ENCODE measurements at regions not wholly inside any gene's neighbourhood (a gene's known extent, or its start where the extent isn't known, plus 50 kb on each side); places are given as distances from the start of the nearest gene placed in this dataset.
"Not testable (repeated sequence)": the region's sequence is repeated elsewhere in the genome, so short reads cannot be mapped to it uniquely, and the experiment has no call there.

- Histone ChIP-seq H3K9me3 (ENCODE audit: control insufficient read depth, insufficient read depth, low read depth, low read length) (no peaks in the 10 kb centered on the region), H3K79me2 (ENCODE audit: control insufficient read depth, insufficient read depth, low read length) (no peaks in the 10 kb centered on the region), H3K4me3 (replicated peaks in 1 of 4; ENCODE audit: control extremely low read depth in 1 of 4, insufficient read depth in 1 of 4, low read depth in 3 of 4, low read length in 4 of 4) (no peak overlapping the region), H3K9ac (ENCODE audit: insufficient read depth, low read length) (no peak overlapping the region), H3K4me1 (ENCODE audit: control insufficient read depth, extremely low read depth, insufficient read depth, low read length) (no peaks in the 10 kb centered on the region), H4K20me1 (ENCODE audit: control insufficient read depth, extremely low read depth, insufficient read depth, low read length) (no peaks in the 10 kb centered on the region), H3K36me3 (ENCODE audit: control insufficient read depth, insufficient read depth, low read length) (no peaks in the 10 kb centered on the region), H3K27ac (ENCODE audit: insufficient read depth, low read length) (no peak overlapping the region), H3K4me2 (ENCODE audit: extremely low read depth, insufficient read depth, low read length) (no peak overlapping the region), H3K27me3 (ENCODE audit: control insufficient read depth, insufficient read depth, low read length) (no peaks in the 10 kb centered on the region), H2AFZ (ENCODE audit: low read length) (no peak overlapping the region)
- DNase-seq (ENCODE audit: low read depth in 2 of 2): no peak
- TF ChIP-seq CTCF (conservative IDR thresholded peaks at IDR 0.05 in 1 of 2, IDR thresholded peaks at IDR 0.05 in 1 of 2; ENCODE audit: low read depth in 1 of 2, low read length in 2 of 2) (no peak), EZH2 (IDR thresholded peaks at IDR 0.05; ENCODE audit: low read length, missing control alignments) (no peak)
These were observed 434.9 kb downstream of the ICE1 start for GRCh38 chr5:5857396-5857795.

GRCh38 chr5:5854087-5854486 lies 431.6 kb downstream of the ICE1 start:
- Histone ChIP-seq H3K4me2 (ENCODE audit: extremely low read depth, insufficient read depth, low read length) (no peak overlapping the region), H3K9me3 (ENCODE audit: control insufficient read depth, insufficient read depth, low read depth, low read length) (no peaks in the 10 kb centered on the region), H2AFZ (ENCODE audit: low read length) (no peak overlapping the region), H3K4me1 (ENCODE audit: control insufficient read depth, extremely low read depth, insufficient read depth, low read length) (no peaks in the 10 kb centered on the region), H3K27me3 (ENCODE audit: control insufficient read depth, insufficient read depth, low read length) (no peaks in the 10 kb centered on the region), H3K79me2 (ENCODE audit: control insufficient read depth, insufficient read depth, low read length) (no peaks in the 10 kb centered on the region), H3K27ac (ENCODE audit: insufficient read depth, low read length) (no peak overlapping the region), H4K20me1 (ENCODE audit: control insufficient read depth, extremely low read depth, insufficient read depth, low read length) (no peaks in the 10 kb centered on the region), H3K4me3 (replicated peaks in 1 of 4; ENCODE audit: control extremely low read depth in 1 of 4, insufficient read depth in 1 of 4, low read depth in 3 of 4, low read length in 4 of 4) (no peak overlapping the region), H3K9ac (ENCODE audit: insufficient read depth, low read length) (no peak overlapping the region), H3K36me3 (ENCODE audit: control insufficient read depth, insufficient read depth, low read length) (no peaks in the 10 kb centered on the region)
- TF ChIP-seq CTCF (conservative IDR thresholded peaks at IDR 0.05 in 1 of 2, IDR thresholded peaks at IDR 0.05 in 1 of 2; ENCODE audit: low read depth in 1 of 2, low read length in 2 of 2) (no peak), EZH2 (IDR thresholded peaks at IDR 0.05; ENCODE audit: low read length, missing control alignments) (no peak)
- DNase-seq (ENCODE audit: low read depth in 2 of 2): no peak

- Histone ChIP-seq H3K27ac (ENCODE audit: insufficient read depth, low read length) (no peak overlapping the region), H2AFZ (ENCODE audit: low read length) (no peak overlapping the region), H3K4me3 (replicated peaks in 1 of 4; ENCODE audit: control extremely low read depth in 1 of 4, insufficient read depth in 1 of 4, low read depth in 3 of 4, low read length in 4 of 4) (no peak overlapping the region), H4K20me1 (ENCODE audit: control insufficient read depth, extremely low read depth, insufficient read depth, low read length) (no peaks in the 10 kb centered on the region), H3K27me3 (ENCODE audit: control insufficient read depth, insufficient read depth, low read length) (no peaks in the 10 kb centered on the region), H3K36me3 (ENCODE audit: control insufficient read depth, insufficient read depth, low read length) (no peaks in the 10 kb centered on the region), H3K4me2 (ENCODE audit: extremely low read depth, insufficient read depth, low read length) (no peak overlapping the region), H3K9ac (ENCODE audit: insufficient read depth, low read length) (no peak overlapping the region), H3K9me3 (ENCODE audit: control insufficient read depth, insufficient read depth, low read depth, low read length) (no peaks in the 10 kb centered on the region), H3K79me2 (ENCODE audit: control insufficient read depth, insufficient read depth, low read length) (no peaks in the 10 kb centered on the region), H3K4me1 (ENCODE audit: control insufficient read depth, extremely low read depth, insufficient read depth, low read length) (no peaks in the 10 kb centered on the region)
- no peak for TF ChIP-seq EZH2 (IDR thresholded peaks at IDR 0.05; ENCODE audit: low read length, missing control alignments)
- TF ChIP-seq CTCF (conservative IDR thresholded peaks at IDR 0.05 in 1 of 2, IDR thresholded peaks at IDR 0.05 in 1 of 2; ENCODE audit: low read depth in 1 of 2, low read length in 2 of 2): no peak
- DNase-seq (ENCODE audit: low read depth in 2 of 2): no peak
These were observed 416.0 kb downstream of the ICE1 start for GRCh38 chr5:5838493-5838892.

- not testable (repeated sequence) for H4K20me1 ChIP-seq (ENCODE audit: control insufficient read depth, extremely low read depth, insufficient read depth, low read length); H3K27ac ChIP-seq (ENCODE audit: insufficient read depth, low read length); H2AFZ ChIP-seq (ENCODE audit: low read length); DNase-seq (ENCODE audit: low read depth in 2 of 2); H3K9ac ChIP-seq (ENCODE audit: insufficient read depth, low read length); H3K4me3 ChIP-seq (replicated peaks in 1 of 4; ENCODE audit: control extremely low read depth in 1 of 4, insufficient read depth in 1 of 4, low read depth in 3 of 4, low read length in 4 of 4); H3K9me3 ChIP-seq (ENCODE audit: control insufficient read depth, insufficient read depth, low read depth, low read length); H3K4me1 ChIP-seq (ENCODE audit: control insufficient read depth, extremely low read depth, insufficient read depth, low read length); H3K36me3 ChIP-seq (ENCODE audit: control insufficient read depth, insufficient read depth, low read length); H3K79me2 ChIP-seq (ENCODE audit: control insufficient read depth, insufficient read depth, low read length); H3K4me2 ChIP-seq (ENCODE audit: extremely low read depth, insufficient read depth, low read length); H3K27me3 ChIP-seq (ENCODE audit: control insufficient read depth, insufficient read depth, low read length)
These were observed 409.1 kb downstream of the ICE1 start for GRCh38 chr5:5831622-5832021.

Measured in fibroblast of lung (primary cell).